ENCODE measurements at regions not wholly inside any gene's neighbourhood (a gene's known extent, or its start where the extent isn't known, plus 50 kb on each side); places are given as distances from the start of the nearest gene placed in this dataset.

DNA sequence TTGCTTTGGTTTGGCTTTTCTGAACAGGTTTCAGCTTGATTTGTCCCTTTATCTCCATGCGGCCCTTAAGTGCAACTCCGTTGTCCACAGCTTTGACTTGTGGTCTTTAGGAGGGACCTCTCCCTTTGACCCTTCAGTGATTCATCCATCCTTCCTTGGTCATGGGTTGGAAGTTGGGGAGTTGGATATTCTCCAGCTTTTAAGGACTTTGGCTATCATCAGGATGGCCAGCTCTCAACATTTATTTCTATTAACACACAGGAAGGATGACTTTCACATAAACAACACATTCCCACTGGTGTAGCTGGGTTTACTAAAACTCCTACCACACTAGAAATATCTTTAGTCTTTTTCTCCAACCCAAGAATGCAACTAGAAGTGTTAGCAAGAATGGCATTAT lies 50.9 kb upstream of the E2F7 start:
- Mint-ChIP-seq H3K4me1 (no peaks in the 10 kb centered on the region), H3K4me3 (no peak overlapping the region)
- intact Hi-C loops (cut with micrococcal nuclease), result no loop called here

DNA sequence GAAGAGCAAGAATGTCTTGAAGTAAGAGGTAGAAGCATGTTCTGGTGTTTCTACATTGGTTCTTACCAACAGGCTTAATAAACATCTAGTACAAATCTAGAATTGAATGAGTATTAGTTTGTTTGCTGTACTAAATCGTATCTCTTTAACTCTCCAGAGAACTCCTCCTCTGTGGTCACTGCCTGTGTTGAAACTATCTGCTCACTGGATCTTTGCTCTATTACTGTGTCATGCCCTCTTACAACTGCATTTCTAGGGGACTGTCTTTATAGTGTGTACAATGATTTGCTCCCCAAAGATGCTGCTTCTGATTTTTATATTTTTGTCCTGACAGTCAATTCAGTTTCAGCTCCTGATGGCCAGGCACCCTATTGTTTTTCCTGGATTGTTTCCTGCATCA lies 50.1 kb upstream of the E2F7 start:
- Mint-ChIP-seq H3K9me3 (peaks cover 3 to 7% of the 10 kb centered on the region in 2 donors), H3K4me3 (no peak overlapping the region), H3K36me3 (peaks cover 5% of the 10 kb centered on the region), H3K27me3 (ENCODE audit: low read depth in 2 of 2) (no peaks in the 10 kb centered on the region), H3K27ac (no peak overlapping the region), H3K4me1 (no peaks in the 10 kb centered on the region)
- Histone ChIP-seq H3K36me3 (ENCODE audit: control insufficient read depth, insufficient read depth, low read length) (no peaks in the 10 kb centered on the region), H3K9me3 (ENCODE audit: control insufficient read depth, insufficient read depth, low read length) (no peaks in the 10 kb centered on the region), H3K27ac (ENCODE audit: low read length) (no peak overlapping the region), H3K4me1 (ENCODE audit: control insufficient read depth, insufficient read depth, low read length) (no peaks in the 10 kb centered on the region), H3K4me3 (ENCODE audit: low read length) (no peak overlapping the region), H3K27me3 (ENCODE audit: control insufficient read depth, insufficient read depth, low read length) (peaks cover 2% of the 10 kb centered on the region)
- TF ChIP-seq, protein P1, sequence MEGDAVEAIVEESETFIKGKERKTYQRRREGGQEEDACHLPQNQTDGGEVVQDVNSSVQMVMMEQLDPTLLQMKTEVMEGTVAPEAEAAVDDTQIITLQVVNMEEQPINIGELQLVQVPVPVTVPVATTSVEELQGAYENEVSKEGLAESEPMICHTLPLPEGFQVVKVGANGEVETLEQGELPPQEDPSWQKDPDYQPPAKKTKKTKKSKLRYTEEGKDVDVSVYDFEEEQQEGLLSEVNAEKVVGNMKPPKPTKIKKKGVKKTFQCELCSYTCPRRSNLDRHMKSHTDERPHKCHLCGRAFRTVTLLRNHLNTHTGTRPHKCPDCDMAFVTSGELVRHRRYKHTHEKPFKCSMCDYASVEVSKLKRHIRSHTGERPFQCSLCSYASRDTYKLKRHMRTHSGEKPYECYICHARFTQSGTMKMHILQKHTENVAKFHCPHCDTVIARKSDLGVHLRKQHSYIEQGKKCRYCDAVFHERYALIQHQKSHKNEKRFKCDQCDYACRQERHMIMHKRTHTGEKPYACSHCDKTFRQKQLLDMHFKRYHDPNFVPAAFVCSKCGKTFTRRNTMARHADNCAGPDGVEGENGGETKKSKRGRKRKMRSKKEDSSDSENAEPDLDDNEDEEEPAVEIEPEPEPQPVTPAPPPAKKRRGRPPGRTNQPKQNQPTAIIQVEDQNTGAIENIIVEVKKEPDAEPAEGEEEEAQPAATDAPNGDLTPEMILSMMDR (IDR thresholded peaks at IDR 0.05), result no peak
- DNase-seq, result no peak
- intact Hi-C loops (cut with micrococcal nuclease), result no loop called here
- ATAC-seq, result no peak
- no CpG with 5 or more reads among the region's 1 CpG for WGBS (ENCODE audit: insufficient coverage)

More for the DNA sequence above, 50.9 kb upstream of the E2F7 start:
- Histone ChIP-seq H3K27me3 (ENCODE audit: control insufficient read depth, insufficient read depth, low read length) (peaks cover 4% of the 10 kb centered on the region), H3K9me3 (ENCODE audit: control insufficient read depth, insufficient read depth, low read length) (no peaks in the 10 kb centered on the region), H3K27ac (ENCODE audit: low read length) (no peak overlapping the region), H3K4me1 (ENCODE audit: control insufficient read depth, insufficient read depth, low read length) (no peaks in the 10 kb centered on the region), H3K36me3 (ENCODE audit: control insufficient read depth, insufficient read depth, low read length) (no peaks in the 10 kb centered on the region), H3K4me3 (ENCODE audit: low read length) (no peak overlapping the region)
- TF ChIP-seq, protein P1 (IDR thresholded peaks at IDR 0.05), result no peak
- no peak for ATAC-seq
- DNase-seq, result no peak
- Mint-ChIP-seq H3K27me3 (ENCODE audit: low read depth in 2 of 2) (no peaks in the 10 kb centered on the region), H3K27ac (no peak overlapping the region), H3K9me3 (peaks cover 3% of the 10 kb centered on the region in 2 donors), H3K36me3 (peaks cover under 1% of the 10 kb centered on the region)
- 100% methylated on average over 2 of the region's 2 CpGs for WGBS (ENCODE audit: insufficient coverage)
